Ovary (tissue), 3 donors: ENCODE measurements at regions not wholly inside any gene's neighbourhood (a gene's known extent, or its start where the extent isn't known, plus 50 kb on each side); places are given as distances from the start of the nearest gene placed in this dataset.

Source experiments
- CTCF ChIP-seq, 3 donors: fragments of 450-650 bp in 2 of 3; fragments of 200-600 bp in 1 of 3; IDR thresholded peaks; one replicate each; pipeline versions ENCODE4 v1.5.1 to v1.8.0; 2016 to 2022; ENCODE audit warnings: antibody characterized with exemption in 3 of 3, mild to moderate bottlenecking in 1 of 3
- EP300 ChIP-seq: sonication (generic); formaldehyde crosslinking; IDR thresholded peaks from one replicate; pipeline ENCODE4 v1.6.1; 2017; ENCODE audit warnings: antibody characterized with exemption
- POLR2A ChIP-seq: fragments of 450-650 bp; IDR thresholded peaks from one replicate; pipeline ENCODE4 v1.6.1; 2017; ENCODE audit warnings: antibody characterized with exemption, mild to moderate bottlenecking, moderate library complexity
- donor health status: DM: no; HTN: no; CAD: no.

GRCh38 chr1:39141925-39142324, 62.6 kb upstream of the MACF1 start:
- no peak for TF ChIP-seq CTCF (IDR thresholded peaks at IDR 0.05)
- TF ChIP-seq POLR2A = no peak
- no peak for TF ChIP-seq EP300
